ENCODE measurements at regions not wholly inside any gene's neighbourhood (a gene's known extent, or its start where the extent isn't known, plus 50 kb on each side); places are given as distances from the start of the nearest gene placed in this dataset.

DNA sequence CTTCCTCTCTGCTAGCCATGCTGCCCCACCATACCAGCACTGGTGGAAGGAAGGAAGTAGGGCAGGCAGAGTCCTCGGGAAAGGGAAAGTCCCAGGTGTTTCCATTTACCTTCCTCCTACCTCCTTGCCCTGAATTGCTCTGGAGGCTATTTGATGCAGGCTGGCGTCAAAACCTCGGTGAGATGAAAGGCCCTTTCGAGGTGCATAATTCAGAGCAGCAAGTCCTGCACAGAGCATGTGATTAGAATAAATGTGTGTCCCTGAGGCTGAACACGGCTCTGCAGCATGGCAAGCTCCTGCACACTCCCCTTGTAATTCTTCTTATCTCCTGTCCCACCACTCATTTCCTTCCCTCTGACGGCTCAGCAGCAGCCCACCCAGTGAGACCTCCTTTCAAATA, 98.7 kb upstream of the LRFN2 start:
- TF ChIP-seq, protein P1, sequence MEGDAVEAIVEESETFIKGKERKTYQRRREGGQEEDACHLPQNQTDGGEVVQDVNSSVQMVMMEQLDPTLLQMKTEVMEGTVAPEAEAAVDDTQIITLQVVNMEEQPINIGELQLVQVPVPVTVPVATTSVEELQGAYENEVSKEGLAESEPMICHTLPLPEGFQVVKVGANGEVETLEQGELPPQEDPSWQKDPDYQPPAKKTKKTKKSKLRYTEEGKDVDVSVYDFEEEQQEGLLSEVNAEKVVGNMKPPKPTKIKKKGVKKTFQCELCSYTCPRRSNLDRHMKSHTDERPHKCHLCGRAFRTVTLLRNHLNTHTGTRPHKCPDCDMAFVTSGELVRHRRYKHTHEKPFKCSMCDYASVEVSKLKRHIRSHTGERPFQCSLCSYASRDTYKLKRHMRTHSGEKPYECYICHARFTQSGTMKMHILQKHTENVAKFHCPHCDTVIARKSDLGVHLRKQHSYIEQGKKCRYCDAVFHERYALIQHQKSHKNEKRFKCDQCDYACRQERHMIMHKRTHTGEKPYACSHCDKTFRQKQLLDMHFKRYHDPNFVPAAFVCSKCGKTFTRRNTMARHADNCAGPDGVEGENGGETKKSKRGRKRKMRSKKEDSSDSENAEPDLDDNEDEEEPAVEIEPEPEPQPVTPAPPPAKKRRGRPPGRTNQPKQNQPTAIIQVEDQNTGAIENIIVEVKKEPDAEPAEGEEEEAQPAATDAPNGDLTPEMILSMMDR (IDR thresholded peaks at IDR 0.05; ENCODE audit: extremely low read depth, insufficient read depth, missing control alignments) = no peak
- in situ Hi-C loops (cut with MboI; ENCODE audit: low pct_unique_long_range_greater_than_20kb, low sequenced_read_pairs, unreplicated experiment) = no loop called here
- no peak for DNase-seq (ENCODE audit: low spot score)

DNA sequence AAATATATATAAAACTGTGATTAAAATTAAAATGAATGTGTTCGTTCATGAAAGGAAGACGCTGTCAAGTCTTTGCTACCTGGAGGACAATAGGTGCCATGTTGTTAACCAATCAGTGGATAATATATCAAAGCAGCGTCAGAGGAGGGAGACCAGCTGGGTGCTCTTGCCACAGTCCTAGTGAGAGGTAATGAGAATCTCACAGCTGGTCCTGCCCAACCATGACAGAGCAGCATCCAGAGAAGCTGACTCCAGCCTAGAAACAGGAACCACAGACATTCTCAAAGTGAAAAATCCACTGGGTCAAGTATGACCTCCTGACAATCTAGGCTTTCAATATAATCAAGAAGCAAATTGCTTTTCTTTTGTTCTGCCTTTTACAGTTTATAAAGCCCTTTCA, 94.5 kb upstream of the LRFN2 start:
- in situ Hi-C loops (cut with MboI; ENCODE audit: low pct_unique_long_range_greater_than_20kb, low sequenced_read_pairs, unreplicated experiment) = no loop called here
- DNase-seq (ENCODE audit: low spot score) = no peak
- TF ChIP-seq, protein P1 (IDR thresholded peaks at IDR 0.05; ENCODE audit: extremely low read depth, insufficient read depth, missing control alignments) = no peak

DNA sequence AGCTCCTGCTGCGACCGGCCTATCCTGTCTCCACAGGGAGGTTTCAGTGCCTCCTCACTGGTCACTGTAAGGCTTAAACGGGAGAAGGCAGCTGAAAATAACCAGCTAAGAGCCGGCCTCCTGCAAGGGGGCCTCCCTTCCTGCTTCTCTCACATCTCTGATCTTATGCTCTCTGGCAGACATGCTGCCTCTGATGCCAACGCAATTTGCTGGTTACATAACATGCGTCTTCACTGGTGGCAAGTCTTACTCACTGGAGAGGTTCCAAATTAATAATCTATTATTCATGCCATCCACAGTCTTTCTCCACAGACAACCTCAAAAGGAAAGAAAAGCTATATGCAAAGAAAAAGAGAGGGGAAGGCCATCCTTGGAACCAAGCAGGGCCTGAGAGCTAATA, 91.8 kb upstream of the LRFN2 start:
- TF ChIP-seq, protein P1 (IDR thresholded peaks at IDR 0.05; ENCODE audit: extremely low read depth, insufficient read depth, missing control alignments) = no peak
- in situ Hi-C loops (cut with MboI; ENCODE audit: low pct_unique_long_range_greater_than_20kb, low sequenced_read_pairs, unreplicated experiment) = no loop called here
- no peak for DNase-seq (ENCODE audit: low spot score)

DNA sequence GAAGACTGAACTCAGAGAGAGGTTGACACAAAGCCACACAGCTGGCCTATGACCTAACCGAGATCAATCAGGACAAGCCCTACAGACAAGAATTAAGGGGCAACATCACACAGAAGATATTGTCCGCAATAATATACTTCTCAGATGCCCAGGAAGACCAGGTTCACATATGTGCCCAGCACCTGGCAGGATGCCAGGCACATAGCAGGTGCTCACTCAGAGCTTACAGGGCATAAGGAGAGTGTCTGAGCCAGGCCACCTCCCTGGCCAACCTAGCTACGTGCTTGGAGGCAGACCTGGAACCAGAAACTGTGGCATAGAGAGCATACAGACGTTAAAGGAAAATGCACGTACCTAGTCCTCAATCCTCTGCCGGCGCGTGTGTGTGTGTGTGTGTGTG, 87.0 kb upstream of the LRFN2 start:
- DNase-seq (ENCODE audit: low spot score) = no peak
- in situ Hi-C loops (cut with MboI; ENCODE audit: low pct_unique_long_range_greater_than_20kb, low sequenced_read_pairs, unreplicated experiment) = no loop called here
- TF ChIP-seq, protein P1 (IDR thresholded peaks at IDR 0.05; ENCODE audit: extremely low read depth, insufficient read depth, missing control alignments) = no peak

DNA sequence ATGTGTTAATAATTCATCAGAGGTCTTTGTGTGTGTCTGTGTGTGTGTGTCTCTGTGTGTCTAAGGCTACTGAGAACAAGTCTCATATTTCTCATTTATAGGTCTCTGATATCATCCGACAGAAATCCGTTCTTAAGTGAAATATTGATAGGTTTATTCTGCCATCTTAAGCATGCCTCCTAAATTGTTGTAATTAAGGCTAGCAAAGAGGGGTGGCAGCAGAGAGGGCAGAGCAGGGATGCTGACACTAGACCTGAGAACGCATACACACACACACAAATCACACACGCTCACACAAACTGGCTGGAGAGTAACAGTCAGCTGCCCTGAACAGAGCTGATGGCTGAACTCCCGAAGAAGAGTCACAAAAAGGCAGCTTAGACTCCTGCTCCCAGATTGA, 84.9 kb upstream of the LRFN2 start:
- DNase-seq (ENCODE audit: low spot score) = no peak
- in situ Hi-C loops (cut with MboI; ENCODE audit: low pct_unique_long_range_greater_than_20kb, low sequenced_read_pairs, unreplicated experiment) = no loop called here
- TF ChIP-seq, protein P1 (IDR thresholded peaks at IDR 0.05; ENCODE audit: extremely low read depth, insufficient read depth, missing control alignments) = peak; percentile 15

DNA sequence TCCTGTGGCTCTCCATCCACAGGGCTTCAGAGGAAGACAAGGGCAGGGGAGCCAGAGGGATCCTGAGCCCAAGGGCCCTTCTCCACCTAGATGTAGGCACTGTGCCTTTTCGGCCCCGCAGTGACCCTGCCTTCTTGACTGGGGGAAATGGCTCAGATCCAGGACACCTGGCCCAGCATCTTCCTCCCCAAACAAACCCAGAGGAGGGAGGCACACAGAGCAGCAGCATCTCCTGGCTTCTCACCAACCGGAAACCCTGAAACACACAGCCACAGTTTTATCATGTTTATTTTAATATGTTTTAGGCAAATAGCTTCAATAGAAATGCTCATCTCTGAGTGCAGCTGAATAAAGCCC, 84.5 kb upstream of the LRFN2 start:
- TF ChIP-seq, protein P1 (IDR thresholded peaks at IDR 0.05; ENCODE audit: extremely low read depth, insufficient read depth, missing control alignments) = no peak
- DNase-seq (ENCODE audit: low spot score) = no peak
- in situ Hi-C loops (cut with MboI; ENCODE audit: low pct_unique_long_range_greater_than_20kb, low sequenced_read_pairs, unreplicated experiment) = no loop called here
